Suprapubic skin (tissue), 4 donors: ENCODE measurements at regions not wholly inside any gene's neighbourhood (a gene's known extent, or its start where the extent isn't known, plus 50 kb on each side); places are given as distances from the start of the nearest gene placed in this dataset.

Source experiments
- EP300 ChIP-seq: sonication (generic); formaldehyde crosslinking; IDR thresholded peaks from one replicate; pipeline ENCODE4 v1.6.1; 2017; ENCODE audit warnings: antibody characterized with exemption
- POLR2A ChIP-seq, 2 donors: fragments of 450-650 bp; IDR thresholded peaks; one replicate each; pipeline ENCODE4 v1.6.1; 2017; ENCODE audit warnings: antibody characterized with exemption in 2 of 2, mild to moderate bottlenecking in 2 of 2, moderate library complexity in 2 of 2
- POLR2AphosphoS5 ChIP-seq, 3 donors: sonication (generic); formaldehyde crosslinking; IDR thresholded peaks; one replicate each; pipeline ENCODE4 v1.6.1; 2017; ENCODE audit warnings: antibody characterized with exemption in 3 of 3
- TF ChIP-seq, protein P1 (sequence below), 2 donors: fragments of 200-600 bp in 1 of 2; fragments of 450-650 bp in 1 of 2; sonication (generic) in 1 of 2; IDR thresholded peaks; one replicate each; pipeline ENCODE4 v1.5.1; 2016 to 2019; ENCODE audit warnings: antibody characterized with exemption in 2 of 2, mild to moderate bottlenecking in 1 of 2, moderate library complexity in 1 of 2

DNA sequence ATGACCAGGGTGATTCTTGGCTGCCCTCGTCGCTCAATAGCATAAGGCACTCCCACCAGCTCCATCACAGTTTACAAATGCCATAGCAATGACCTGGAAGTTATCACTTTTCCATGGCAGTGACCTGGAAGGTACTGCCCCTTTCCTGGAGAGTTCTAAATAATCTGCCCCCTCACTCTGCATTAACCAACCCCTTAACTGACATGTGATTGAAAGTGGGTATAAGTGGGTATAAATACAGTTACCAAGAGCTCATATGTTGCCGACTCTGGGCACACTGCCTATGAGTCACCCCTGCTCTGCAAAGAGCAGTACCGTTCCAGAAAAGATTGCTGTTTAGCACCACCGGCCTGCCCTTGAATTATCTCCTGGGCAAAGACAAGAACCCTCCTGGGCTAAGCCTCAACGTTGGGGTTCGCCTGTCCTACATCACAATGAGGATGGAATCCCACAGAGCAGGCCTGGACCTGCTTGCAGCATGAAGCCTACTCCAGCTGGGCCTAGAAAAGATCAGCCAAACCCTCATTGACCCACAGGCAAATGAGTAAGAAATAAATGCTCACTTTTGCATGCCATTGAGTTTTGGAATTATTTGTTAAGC, 95.2 kb upstream of the SEC14L1 start:
- TF ChIP-seq, protein P1, sequence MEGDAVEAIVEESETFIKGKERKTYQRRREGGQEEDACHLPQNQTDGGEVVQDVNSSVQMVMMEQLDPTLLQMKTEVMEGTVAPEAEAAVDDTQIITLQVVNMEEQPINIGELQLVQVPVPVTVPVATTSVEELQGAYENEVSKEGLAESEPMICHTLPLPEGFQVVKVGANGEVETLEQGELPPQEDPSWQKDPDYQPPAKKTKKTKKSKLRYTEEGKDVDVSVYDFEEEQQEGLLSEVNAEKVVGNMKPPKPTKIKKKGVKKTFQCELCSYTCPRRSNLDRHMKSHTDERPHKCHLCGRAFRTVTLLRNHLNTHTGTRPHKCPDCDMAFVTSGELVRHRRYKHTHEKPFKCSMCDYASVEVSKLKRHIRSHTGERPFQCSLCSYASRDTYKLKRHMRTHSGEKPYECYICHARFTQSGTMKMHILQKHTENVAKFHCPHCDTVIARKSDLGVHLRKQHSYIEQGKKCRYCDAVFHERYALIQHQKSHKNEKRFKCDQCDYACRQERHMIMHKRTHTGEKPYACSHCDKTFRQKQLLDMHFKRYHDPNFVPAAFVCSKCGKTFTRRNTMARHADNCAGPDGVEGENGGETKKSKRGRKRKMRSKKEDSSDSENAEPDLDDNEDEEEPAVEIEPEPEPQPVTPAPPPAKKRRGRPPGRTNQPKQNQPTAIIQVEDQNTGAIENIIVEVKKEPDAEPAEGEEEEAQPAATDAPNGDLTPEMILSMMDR (IDR thresholded peaks at IDR 0.05): no peak
- TF ChIP-seq POLR2A (IDR thresholded peaks at IDR 0.05): no peak
- no peak for TF ChIP-seq EP300
- TF ChIP-seq POLR2AphosphoS5 (IDR thresholded peaks at IDR 0.05): no peak
